ENCODE measurements at regions not wholly inside any gene's neighbourhood (a gene's known extent, or its start where the extent isn't known, plus 50 kb on each side); places are given as distances from the start of the nearest gene placed in this dataset.
"Not testable (repeated sequence)": the region's sequence is repeated elsewhere in the genome, so short reads cannot be mapped to it uniquely, and the experiment has no call there.

DNA sequence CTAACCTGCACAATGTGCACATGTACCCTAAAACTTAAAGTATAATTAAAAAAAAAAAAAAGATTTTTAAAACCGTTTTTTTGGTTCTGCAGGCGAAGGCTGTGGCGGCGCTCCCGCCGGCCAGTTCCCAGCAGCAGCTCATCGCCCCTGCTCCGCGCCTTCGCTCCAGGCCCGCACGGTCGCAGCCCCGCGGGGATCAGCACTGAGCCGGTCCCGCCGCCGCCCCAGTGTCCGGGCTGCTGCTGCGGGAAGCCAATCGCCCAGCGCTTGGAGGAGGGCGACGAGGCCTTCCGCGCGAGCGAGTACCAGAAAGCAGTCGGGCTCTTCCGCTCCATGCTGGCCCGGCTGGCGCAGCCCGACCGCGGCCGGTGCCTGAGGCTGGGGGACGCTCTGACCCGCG is 572.8 kb downstream of the TUBA3C start:
- DNase-seq; intact Hi-C loops (cut with DNase I): not testable (repeated sequence)

DNA sequence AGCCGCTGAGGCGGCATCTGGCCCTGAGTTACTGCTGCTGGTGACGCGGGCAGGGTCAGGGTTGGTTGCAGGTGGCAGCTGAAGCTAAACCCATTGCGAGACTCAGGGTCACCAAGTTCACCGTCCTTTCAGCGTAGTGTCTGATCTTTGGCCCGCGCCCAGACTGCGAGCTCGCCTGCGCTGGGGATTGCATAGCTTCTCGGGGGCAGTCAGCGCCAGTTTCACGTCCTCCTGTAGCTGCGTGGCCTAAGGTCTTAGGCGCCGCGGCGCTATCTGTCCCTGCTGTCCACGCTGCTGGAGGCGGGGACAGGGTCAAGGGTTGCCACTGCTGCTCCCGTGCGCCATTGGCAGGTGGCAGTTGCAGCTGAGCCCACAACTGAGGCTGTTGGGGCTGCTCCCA is 581.3 kb downstream of the TUBA3C start:
- DNase-seq; intact Hi-C loops (cut with DNase I): not testable (repeated sequence)

DNA sequence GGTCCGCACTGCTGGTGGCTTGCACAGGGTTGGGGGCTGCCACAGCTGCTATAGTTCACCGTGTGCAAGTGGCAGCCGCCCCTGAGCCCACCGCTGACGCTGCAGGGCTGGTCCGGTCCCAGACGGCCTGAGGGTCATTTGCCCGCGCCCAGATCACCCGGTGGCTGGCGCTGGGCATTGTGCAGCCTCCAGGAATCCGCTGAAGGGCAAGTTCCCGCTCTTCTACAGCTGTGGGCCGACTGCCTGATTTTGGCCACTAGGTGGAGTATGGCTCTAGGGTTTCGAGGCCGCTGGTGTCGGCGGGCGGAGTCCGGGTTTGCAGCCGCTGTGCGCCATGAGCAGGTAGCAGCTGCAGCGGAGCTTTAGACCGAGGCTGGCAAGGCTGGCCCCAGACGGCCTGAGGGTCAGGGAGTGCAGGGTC is 581.8 kb downstream of the TUBA3C start:
- intact Hi-C loops (cut with DNase I) = not testable (repeated sequence)
- DNase-seq = peak in 11 of 42 donors; percentile 4 to 45 (median 23)

DNA sequence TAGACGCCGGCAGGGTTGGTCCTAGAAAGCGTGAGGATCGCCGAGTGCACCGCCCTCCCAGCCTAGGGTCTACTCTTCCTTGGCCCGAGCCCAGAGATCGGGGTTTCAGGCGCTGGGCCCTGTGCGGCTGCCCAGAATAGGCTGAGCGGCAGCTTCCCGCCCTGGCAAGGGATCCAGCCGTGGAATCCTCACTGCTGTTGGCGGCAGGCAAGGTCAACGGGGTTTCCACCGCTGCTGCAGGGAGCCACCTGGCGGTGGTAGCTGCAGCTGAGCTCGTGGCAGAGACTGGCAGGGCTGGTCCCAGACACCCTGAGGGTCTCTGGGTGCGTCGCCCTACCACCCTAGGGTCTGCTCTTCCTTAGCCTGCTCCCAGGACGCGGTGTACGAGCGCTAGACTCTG is 583.1 kb downstream of the TUBA3C start:
- intact Hi-C loops (cut with DNase I) = not testable (repeated sequence)
- DNase-seq = peak in 20 of 42 donors; percentile 1 to 46 (median 17)

DNA sequence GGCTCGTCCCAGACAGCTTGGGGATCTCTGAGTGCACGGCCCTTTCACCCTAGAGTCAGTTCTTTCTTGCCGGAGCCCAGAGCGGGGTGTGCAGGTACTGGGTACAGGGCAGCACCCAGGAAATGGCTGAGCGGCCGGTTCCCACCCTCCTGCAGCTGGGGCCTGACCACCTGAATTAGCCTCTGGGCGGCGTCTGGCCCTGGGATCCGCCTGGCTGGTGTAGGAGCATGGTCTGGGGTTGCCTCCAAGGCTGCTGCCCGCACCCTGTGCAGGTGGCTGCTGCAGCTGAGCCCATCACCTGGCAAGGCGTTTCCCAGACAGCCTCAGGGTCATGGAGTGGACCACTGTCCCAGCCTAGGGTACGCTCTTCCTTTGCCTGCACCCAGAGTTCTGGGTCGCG is 583.7 kb downstream of the TUBA3C start:
- intact Hi-C loops (cut with DNase I); DNase-seq: not testable (repeated sequence)

DNA sequence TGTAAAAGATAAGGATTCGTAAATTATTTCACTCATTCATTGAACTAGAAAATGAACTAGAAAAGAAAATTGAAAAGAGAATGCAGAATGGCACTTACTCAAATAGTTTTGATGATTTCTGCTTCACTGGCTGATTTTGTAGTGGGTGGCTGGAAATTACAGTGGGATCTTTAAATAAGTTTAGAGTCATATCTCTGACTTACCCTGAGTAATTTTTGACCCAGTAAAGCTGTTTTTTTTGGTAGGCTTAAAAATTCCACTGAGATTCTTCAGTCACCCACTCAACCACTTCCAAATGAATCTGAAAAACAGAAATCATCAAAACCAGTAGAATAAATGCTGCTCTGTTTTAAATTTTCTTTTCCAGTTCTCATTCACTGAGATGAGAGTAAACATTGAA is 604.5 kb downstream of the TUBA3C start:
- DNase-seq; intact Hi-C loops (cut with DNase I): not testable (repeated sequence)

DNA sequence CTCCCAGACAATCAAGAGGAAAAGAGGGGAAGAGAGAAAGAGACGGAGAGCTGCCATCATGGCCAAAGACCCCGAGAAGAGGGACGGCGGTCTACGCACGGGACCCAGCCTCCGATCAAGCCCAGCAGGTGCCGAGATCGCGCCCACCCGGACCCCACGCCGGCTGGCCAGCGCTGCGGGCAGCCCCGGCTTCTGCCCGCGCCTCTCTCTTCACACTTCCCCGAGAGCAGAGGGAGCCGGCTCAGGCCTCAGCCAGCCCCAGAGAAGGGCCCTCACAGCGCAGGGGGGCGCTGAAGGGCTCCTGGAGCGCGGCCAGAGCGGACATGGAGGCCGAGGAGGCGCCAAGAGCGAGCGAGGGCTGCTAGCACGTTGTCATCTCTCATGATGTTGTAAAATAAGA is 613.7 kb downstream of the TUBA3C start:
- intact Hi-C loops (cut with DNase I); DNase-seq: not testable (repeated sequence)
